ENCODE measurements at regions not wholly inside any gene's neighbourhood (a gene's known extent, or its start where the extent isn't known, plus 50 kb on each side); places are given as distances from the start of the nearest gene placed in this dataset.

DNA sequence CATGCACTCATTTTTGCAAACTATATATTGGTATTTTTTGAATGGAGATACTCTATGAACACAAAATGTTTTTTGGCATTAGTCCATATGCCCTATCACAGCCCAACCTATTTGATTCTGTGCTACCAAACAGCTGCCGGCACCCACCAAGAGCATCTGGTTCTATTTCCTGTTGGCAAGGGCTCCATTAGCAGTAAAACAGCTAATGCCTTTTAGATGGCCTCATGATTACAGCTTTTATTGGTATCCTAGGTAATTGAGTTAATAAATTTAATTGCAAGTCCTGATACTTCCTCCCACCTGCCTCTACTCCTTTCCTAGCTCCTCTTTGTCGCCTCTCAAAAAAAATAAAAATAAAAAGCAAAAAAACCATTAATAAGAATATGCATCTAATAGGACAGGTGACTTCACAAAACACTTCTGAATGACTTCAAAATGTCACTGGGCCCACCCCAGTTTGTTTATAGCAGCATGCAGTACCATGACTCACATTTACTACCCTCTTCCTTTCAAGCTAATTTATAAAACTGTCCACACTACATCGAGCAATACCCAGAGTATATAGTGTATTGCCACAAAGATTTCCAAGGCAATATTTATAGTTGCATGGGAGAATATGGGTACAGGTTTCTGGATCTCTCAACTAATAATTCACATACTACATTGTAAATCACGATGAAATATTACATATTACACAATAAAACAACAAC lies 620.4 kb downstream of the SLCO4C1 start:
- no peak overlapping the region for H4K91ac ChIP-seq (replicated peaks; ENCODE audit: insufficient read length, low read length)
- H3K9ac ChIP-seq (replicated peaks in 1 of 4; ENCODE audit: extremely low read depth in 1 of 4, low read depth in 3 of 4, low read length in 3 of 4) = no peak overlapping the region
- no peak overlapping the region for H4K8ac ChIP-seq (ENCODE audit: extremely low read depth, insufficient read depth, low read length)
- no peak overlapping the region for H2BK12ac ChIP-seq (ENCODE audit: low read depth, low read length)
- H3K14ac ChIP-seq (ENCODE audit: insufficient read length) = no peak overlapping the region
- no peak overlapping the region for H2BK15ac ChIP-seq (ENCODE audit: low read length)
- DNase-seq (ENCODE audit: low read depth in 1 of 2, low spot score in 2 of 2) (no peak), FAIRE-seq (no peak)
- no peak overlapping the region for H2BK5ac ChIP-seq (ENCODE audit: low read depth, low read length)
- H3K27me3 ChIP-seq (replicated peaks in 1 of 4; ENCODE audit: control insufficient read depth in 3 of 4, extremely low read depth in 1 of 4, insufficient read depth in 3 of 4, low read length in 3 of 4) = no peaks in the 10 kb centered on the region
- H2BK120ac ChIP-seq (replicated peaks; ENCODE audit: low read depth, low read length) = no peak overlapping the region
- H3K56ac ChIP-seq (replicated peaks; ENCODE audit: insufficient read length, low read depth, low read length) = no peak overlapping the region
- no peak overlapping the region for H4K5ac ChIP-seq (ENCODE audit: insufficient read length, low read depth, low read length)
- no peak overlapping the region for H3K18ac ChIP-seq (ENCODE audit: extremely low read depth, low read length)
- H2AK5ac ChIP-seq (ENCODE audit: low read depth, low read length) = no peak overlapping the region
- H3K23me2 ChIP-seq (ENCODE audit: low read depth, low read length) = no peaks in the 10 kb centered on the region
- no peaks in the 10 kb centered on the region for H3K79me1 ChIP-seq (ENCODE audit: low read depth, low read length)
- H3K27ac ChIP-seq (ENCODE audit: low read depth, low read length) = no peak overlapping the region
- H3K4me2 ChIP-seq (ENCODE audit: insufficient read depth in 1 of 2, low read depth in 2 of 2, low read length in 2 of 2) = no peak overlapping the region
- no peak overlapping the region for H3K4me3 ChIP-seq (ENCODE audit: extremely low read depth in 1 of 4, insufficient read depth in 2 of 4, low read depth in 3 of 4, low read length in 4 of 4)
- H3K4ac ChIP-seq (replicated peaks; ENCODE audit: insufficient read length, low read depth, low read length) = no peak overlapping the region
- no peaks in the 10 kb centered on the region for H3K79me2 ChIP-seq (ENCODE audit: control insufficient read depth in 1 of 2, insufficient read depth in 2 of 2, low read length in 2 of 2)
- H2BK20ac ChIP-seq (ENCODE audit: low read length) = no peak overlapping the region
- no peaks in the 10 kb centered on the region for H3K36me3 ChIP-seq (ENCODE audit: control insufficient read depth in 2 of 4, insufficient read depth in 4 of 4, low read length in 3 of 4)
- no peak overlapping the region for H3K23ac ChIP-seq (ENCODE audit: insufficient read length)
- ChIA-PET POLR2A (ENCODE audit: partially characterized antibody) (no interaction called here), CTCF (ENCODE audit: partially characterized antibody) (interaction anchor here (0.6 to 1.1 kb wide), 2 partner anchors 250 to 267 kb away, joined by 3 read pairs; no protein-coding TSS in a partner anchor)
- H4K20me1 ChIP-seq (replicated peaks in 1 of 2; ENCODE audit: control insufficient read depth in 1 of 2, insufficient read depth in 2 of 2, low read length in 2 of 2) = no peaks in the 10 kb centered on the region
- H3K4me1 ChIP-seq (replicated peaks in 1 of 4; ENCODE audit: control insufficient read depth in 3 of 4, insufficient read depth in 4 of 4, low read length in 3 of 4) = peaks cover 0 to 3% (median under 1%) of the 10 kb centered on the region in 4 experiments; a peak in 2 of 7 replicates
- no peaks in the 10 kb centered on the region for H3K9me3 ChIP-seq (ENCODE audit: insufficient read depth in 2 of 2, low read depth in 1 of 2, low read length in 1 of 2)
- 95% methylated on average over 4 of the region's 4 CpGs; no CpG with 5 or more reads in 1 of the 2 experiments for WGBS, 2 experiments (ENCODE audit: extremely low coverage in 1 of 2, insufficient coverage in 1 of 2, insufficient read length in 1 of 2, insufficient replicate concordance in 2 of 2, low coverage in 1 of 2, low lambda C conversion rate in 2 of 2, missing lambda C conversion rate in 1 of 2)
- no peak overlapping the region for H2AFZ ChIP-seq (ENCODE audit: low read length)
- TF ChIP-seq POLR2AphosphoS5 (IDR thresholded peaks at IDR 0.05; ENCODE audit: low read depth, low read length) = no peak
- TF ChIP-seq SAP30 (IDR thresholded peaks at IDR 0.05; ENCODE audit: insufficient read depth, insufficient replicate concordance, low read length) = no peak
- TF ChIP-seq JUN (IDR thresholded peaks at IDR 0.05; ENCODE audit: low read depth, low read length) = no peak
- TF ChIP-seq CREB1 (IDR thresholded peaks at IDR 0.05) = no peak
- no peak for TF ChIP-seq SUZ12 (IDR thresholded peaks at IDR 0.05; ENCODE audit: low read length)
- TF ChIP-seq KDM5A (IDR thresholded peaks at IDR 0.05; ENCODE audit: low read length) = no peak
- no peak for TF ChIP-seq ZNF274 (IDR thresholded peaks at IDR 0.05; ENCODE audit: borderline replicate concordance, extremely low read depth, low read length)
- no peak for TF ChIP-seq RFX5 (IDR thresholded peaks at IDR 0.05; ENCODE audit: borderline replicate concordance, low read depth, low read length)
- no peak for TF ChIP-seq CTCF (IDR thresholded peaks at IDR 0.05; ENCODE audit: control extremely low read depth in 1 of 3, insufficient read depth in 1 of 3, low read depth in 1 of 3, low read length in 3 of 3)
- TF ChIP-seq SIN3A (conservative IDR thresholded peaks at IDR 0.05 in 1 of 2, IDR thresholded peaks at IDR 0.05 in 1 of 2; ENCODE audit: low read depth in 1 of 2, low read length in 2 of 2) = no peak
- TF ChIP-seq, protein P1, sequence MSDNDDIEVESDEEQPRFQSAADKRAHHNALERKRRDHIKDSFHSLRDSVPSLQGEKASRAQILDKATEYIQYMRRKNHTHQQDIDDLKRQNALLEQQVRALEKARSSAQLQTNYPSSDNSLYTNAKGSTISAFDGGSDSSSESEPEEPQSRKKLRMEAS (IDR thresholded peaks at IDR 0.05) = no peak

All from H1 (cell line).